Medulla oblongata (tissue), 1 donor: ENCODE measurements at regions not wholly inside any gene's neighbourhood (a gene's known extent, or its start where the extent isn't known, plus 50 kb on each side); places are given as distances from the start of the nearest gene placed in this dataset.

Source experiments
- DNase-seq: peaks from one replicate; pipeline ENCODE4 v3.0.0-alpha.2; 2015; ENCODE audit errors: extremely low spot score

- DNase-seq, result no peak
Measured at GRCh38 chr2:161103451-161103831, 56.8 kb upstream of the TANK start.

DNA sequence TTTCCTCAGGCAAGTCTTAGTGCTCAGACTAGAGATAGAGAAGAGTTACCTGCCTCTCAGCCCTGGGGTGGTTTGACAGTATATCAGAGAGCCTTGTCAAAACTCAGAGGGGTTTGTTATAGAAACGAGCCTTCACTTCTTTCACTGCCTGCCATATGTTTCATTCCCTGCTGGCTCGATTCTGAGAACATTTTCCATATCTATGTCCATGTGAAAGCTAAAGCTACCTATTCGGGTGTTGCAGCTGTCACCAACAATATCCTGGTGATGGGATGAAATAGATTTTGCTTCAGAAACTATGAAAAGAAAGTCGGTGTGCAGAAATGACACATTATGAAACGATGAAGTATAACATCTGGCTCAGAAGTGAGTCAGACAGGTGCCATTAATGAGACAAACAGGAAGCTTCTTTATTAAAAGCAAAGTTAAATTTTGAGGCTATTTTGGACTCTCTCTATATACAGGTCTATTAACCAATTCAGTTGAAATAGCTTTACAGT lies 56.1 kb upstream of the TANK start:
- DNase-seq, result no peak

DNA sequence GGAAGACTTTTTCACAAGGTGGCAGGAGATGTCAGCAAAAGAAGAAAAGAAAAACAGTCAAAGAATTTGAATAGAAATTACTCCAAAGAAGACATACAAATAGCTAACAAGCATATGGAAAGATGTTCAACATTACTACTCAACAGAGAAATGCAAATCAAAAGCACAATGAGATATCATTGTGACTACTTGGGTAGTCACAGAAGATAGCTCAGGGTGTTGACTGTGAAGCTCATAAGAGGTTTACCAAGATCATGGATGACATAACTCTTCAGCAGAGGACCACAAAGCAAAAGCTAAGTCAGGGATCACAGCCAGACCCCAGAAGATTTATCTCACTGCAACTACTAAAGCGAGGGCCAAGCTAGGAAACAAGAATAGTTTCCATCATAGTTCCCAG lies 53.0 kb upstream of the TANK start:
- DNase-seq, result no peak
